Superior temporal gyrus (tissue), 1 donor: ENCODE measurements at regions not wholly inside any gene's neighbourhood (a gene's known extent, or its start where the extent isn't known, plus 50 kb on each side); places are given as distances from the start of the nearest gene placed in this dataset.

Source experiments
- DNase-seq: peaks from one replicate; pipeline ENCODE4 v3.0.0-alpha.2; 2016; ENCODE audit errors: extremely low spot score

GRCh38 chr5:109630093-109630492 lies 59.6 kb upstream of the MAN2A1 start:
- peak; percentile 54 for DNase-seq

- no peak for DNase-seq
Measured at GRCh38 chr5:109628591-109628990, 61.1 kb upstream of the MAN2A1 start.

- peak; percentile 18 for DNase-seq
Measured at GRCh38 chr5:109621266-109621665, 68.5 kb upstream of the MAN2A1 start.

GRCh38 chr5:109620651-109621050 lies 69.1 kb upstream of the MAN2A1 start:
- peak; percentile 57 for DNase-seq

- DNase-seq: peak; percentile 94
Measured at GRCh38 chr5:109619606-109620005, 70.1 kb upstream of the MAN2A1 start.

- no peak for DNase-seq
Measured at GRCh38 chr5:109619021-109619460, 70.7 kb upstream of the MAN2A1 start.

- peak; percentile 22 for DNase-seq
Measured at GRCh38 chr5:109614981-109615380, 74.7 kb upstream of the MAN2A1 start.

GRCh38 chr5:109614301-109614700 lies 75.4 kb upstream of the MAN2A1 start:
- DNase-seq: peak; percentile 28

- DNase-seq: peak; percentile 92
Measured at GRCh38 chr5:109612278-109612905, 77.3 kb upstream of the MAN2A1 start.

GRCh38 chr5:109611505-109611904 lies 78.2 kb upstream of the MAN2A1 start:
- peak; percentile 67 for DNase-seq

- DNase-seq: no peak
Measured at GRCh38 chr5:109611061-109611460, 78.7 kb upstream of the MAN2A1 start.

GRCh38 chr5:109610581-109610980 lies 79.1 kb upstream of the MAN2A1 start:
- no peak for DNase-seq

GRCh38 chr5:109605207-109605730 lies 84.5 kb upstream of the MAN2A1 start:
- no peak for DNase-seq

- DNase-seq: no peak
Measured at GRCh38 chr5:109604758-109605157, 85.0 kb upstream of the MAN2A1 start.

GRCh38 chr5:109601736-109602135 lies 88.0 kb upstream of the MAN2A1 start:
- DNase-seq: no peak

- DNase-seq: no peak
Measured at GRCh38 chr5:109597893-109598292, 91.8 kb upstream of the MAN2A1 start.

GRCh38 chr5:109594217-109594616 lies 95.5 kb upstream of the MAN2A1 start:
- DNase-seq: no peak

GRCh38 chr5:109590799-109591198 lies 98.9 kb upstream of the MAN2A1 start:
- DNase-seq: no peak

- DNase-seq: peak; percentile 20
Measured at GRCh38 chr5:109589986-109590385, 99.7 kb upstream of the MAN2A1 start.

- DNase-seq: no peak
Measured at GRCh38 chr5:109589239-109589638, 100.5 kb upstream of the MAN2A1 start.

- no peak for DNase-seq
Measured at GRCh38 chr5:109588281-109589035, 101.3 kb upstream of the MAN2A1 start.

- DNase-seq: peak; percentile 39
Measured at GRCh38 chr5:109584986-109585599, 104.6 kb upstream of the MAN2A1 start.

- peak; percentile 58 for DNase-seq
Measured at GRCh38 chr5:109580225-109580624, 109.5 kb upstream of the MAN2A1 start.
